Stimulated activated CD4-positive, alpha-beta T cell treated with anti-CD3 and anti-CD28 coated beads, Interleukin-4, amount 100 ng/mL, for 4 hours (primary cell): ENCODE measurements at regions not wholly inside any gene's neighbourhood (a gene's known extent, or its start where the extent isn't known, plus 50 kb on each side); places are given as distances from the start of the nearest gene placed in this dataset.

ENCODE experiments used
- DNase-seq, 2 experiments: peaks; one replicate each; pipeline ENCODE4 v3.0.0-alpha.2; 2020

DNA sequence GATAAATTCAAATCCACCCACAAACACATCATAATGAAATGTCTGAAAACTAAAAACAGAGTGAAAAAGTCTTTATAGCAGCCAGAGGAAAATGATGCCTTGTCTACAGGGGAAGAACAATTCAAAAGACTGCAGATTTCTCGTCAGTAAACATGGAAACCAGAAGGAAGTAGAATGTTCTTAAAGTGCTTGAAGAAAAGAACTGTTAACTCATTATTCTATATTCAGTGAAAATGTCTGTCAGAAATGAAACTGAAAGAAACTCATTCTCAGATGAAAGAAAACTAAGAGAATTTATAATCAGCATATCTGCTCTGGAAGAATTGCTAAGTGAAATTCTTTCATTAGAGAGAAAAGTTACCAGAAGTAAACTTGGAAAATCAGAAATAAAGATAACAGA lies 416.1 kb downstream of the TBC1D32 start:
- no peak for DNase-seq

DNA sequence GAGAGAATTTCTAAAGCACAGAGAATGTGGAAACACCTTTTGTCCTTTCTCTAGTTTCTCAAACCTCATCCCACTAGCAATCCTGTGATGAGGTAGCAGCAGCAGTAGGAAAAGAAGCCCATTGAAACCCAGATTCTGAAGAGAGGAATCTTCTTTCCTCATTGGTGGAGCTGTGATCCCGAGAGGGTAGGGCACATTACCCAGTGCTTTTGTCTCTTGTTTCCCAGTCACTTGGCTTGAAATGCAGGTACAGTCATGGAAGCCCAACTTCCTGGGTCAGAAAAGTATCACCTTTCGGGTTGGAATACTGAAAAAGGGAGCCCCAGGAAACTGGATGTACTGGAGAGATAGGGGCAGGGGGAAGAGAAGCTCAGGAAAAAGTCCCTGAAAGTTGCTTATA lies 417.4 kb downstream of the TBC1D32 start:
- no peak for DNase-seq

DNA sequence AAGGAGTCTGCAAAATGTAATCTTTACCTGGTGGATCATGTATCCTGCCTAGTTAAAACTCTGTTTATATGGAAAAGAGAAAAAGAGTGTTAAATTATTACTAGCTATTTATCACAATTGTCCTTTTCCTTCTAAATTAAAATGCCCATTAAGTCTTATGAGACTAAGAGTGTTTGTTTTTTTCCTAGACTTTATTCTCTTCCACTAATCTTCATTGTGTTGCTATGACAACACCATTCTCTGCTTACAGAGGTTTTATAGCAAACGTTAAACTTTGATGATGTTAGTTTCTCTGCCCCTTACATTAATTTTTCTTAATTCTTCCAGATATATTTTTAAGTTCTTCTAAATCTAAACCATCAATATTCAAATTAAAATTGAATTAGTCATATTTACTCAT lies 420.8 kb downstream of the TBC1D32 start:
- no peak for DNase-seq

DNA sequence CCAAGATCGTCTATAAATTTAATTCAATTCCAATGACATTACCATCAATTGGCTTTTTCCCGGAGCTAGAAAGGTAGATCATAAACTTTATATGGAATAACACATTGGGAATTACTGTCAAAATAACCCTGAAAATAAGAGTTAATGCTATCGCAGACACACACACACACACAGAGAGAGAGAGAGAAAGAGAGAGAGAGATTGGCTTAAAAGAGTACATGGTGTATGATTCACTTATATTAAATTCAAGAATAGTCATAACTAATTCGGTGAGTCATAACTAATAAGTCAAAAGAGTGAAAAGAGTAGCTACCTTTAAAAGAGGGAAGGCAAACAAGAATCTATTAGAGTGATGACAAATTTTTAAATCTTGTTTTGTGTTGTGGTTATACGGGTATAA lies 425.5 kb downstream of the TBC1D32 start:
- no peak for DNase-seq

DNA sequence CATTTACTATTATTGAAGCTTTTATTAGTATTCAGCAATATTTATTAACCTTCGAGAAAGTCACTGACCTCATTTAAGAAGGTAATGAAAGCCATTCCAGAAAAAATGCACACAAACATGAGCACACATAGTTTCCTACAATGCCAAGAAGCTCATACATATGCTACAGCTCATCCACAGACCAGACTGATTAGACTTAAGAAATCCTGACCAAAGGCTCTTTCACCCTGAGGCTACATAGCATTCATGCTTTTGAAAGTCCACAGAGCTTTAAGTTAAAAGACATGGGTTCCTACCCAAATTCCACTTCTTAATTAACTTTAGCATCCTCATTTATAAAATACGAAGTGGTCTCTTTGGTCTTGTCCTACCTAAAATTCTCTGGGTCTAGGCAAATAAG lies 430.4 kb downstream of the TBC1D32 start:
- no peak for DNase-seq

DNA sequence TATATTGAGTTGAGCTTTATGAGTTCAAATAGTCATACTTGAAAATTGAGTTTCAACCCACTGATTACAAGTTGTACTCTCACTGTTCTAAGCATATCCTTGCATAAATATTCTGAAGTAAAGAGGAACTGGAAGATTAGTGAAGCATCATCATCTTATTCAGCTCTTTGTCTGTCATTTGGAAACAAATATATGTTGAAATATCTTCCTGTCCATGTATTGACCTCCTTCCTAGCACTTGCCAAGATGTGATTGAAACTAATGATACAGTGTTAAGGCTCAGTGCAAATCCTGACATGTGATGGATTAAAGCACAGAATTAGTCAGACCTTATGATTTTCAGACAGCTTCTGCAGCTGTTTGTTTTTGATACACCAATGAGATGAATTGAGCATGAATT lies 434.3 kb downstream of the TBC1D32 start:
- DNase-seq: no peak

DNA sequence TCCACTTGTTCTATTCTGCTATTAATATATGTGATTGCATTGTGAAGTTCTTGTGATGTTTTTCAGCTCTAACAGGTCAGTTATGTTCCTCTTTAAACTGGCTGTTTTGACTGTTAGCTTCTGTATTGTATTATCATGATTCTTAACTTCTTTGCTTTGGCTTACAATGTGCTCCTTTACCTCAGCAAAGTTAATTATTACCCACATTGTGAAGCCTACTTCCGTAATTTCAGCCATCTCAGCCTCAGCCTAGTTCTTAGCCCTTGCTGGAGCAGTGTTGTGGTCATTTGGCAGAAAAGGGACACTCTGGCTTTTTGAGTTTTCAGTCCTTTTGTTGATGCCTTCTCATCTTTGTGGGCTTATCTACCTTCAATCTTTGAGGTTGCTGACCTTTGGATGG lies 440.2 kb downstream of the TBC1D32 start:
- no peak for DNase-seq

DNA sequence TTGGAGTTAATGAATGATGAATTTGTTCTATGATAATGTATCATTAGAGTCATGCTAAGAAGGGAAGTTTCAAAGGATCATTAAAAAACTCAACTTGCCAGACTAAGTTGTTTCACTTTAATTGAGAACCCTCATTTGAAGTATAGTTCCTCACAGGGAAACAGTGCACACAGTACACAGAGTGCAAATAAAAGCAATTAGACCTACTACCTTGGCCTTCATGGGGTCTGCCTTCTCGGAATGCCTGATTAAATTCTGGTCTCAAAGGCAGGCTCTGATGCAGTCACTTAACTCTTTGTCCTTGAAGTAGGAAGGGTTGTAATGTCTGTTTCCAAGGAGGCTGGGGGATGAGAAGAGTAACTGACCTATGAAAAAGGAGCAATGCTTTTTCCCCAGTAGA lies 457.3 kb downstream of the TBC1D32 start:
- no peak for DNase-seq

DNA sequence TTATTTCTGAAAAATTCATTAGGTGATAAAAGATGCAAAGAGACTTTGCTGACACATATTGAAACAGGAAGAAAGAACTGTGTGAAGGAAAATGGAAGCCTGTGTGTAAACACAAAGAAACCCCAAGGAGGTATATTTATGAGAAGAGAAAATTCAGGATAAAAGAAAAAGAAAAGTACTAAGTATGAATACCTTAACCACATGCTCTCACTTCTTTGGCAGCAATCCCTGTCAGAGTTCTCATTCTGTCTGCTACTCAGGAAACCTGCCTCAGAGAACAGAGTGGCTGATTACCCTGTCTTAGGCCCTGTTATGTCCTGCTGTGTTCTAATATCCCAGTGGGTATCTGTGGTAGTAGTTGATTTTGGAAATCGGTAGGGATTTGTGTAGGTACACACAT lies 457.9 kb downstream of the TBC1D32 start:
- DNase-seq: no peak

DNA sequence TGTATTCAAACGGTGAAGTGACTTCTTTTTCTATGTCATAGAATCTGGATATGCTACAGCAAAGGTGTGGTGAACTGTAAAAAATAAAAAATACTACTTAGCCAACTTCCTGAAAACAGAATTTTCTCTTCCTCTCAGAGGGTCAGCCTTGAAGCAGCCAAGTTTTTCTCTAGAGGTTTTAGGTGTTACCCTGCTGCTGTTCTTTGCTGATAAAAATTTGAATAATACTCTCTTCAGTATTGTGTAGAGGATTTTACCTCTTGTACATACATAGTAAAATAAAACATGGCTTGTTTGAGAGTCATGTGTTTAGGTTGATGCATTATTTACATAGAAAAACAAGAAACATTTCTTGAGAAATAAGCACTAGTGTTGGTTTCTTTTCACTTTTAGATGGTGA lies 458.4 kb downstream of the TBC1D32 start:
- no peak for DNase-seq

DNA sequence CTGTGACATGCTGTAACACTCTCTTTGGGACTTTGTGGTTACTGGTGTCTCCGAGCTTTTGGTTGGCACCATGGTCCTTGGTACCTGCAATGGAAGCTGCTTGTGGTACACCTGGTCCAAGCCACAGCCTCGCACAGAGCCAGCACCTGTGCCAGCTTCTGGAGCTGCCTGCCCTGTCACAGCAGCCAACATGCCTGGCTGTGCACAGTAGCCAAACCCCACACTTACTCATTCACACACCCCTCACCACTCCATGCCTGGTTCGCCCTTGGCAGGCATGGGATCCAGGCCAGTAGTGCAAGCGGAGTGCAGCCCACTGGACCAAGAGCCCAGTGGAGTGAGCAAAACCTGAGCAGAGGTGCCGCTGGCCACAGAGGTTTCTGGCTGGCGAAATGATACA lies 459.9 kb downstream of the TBC1D32 start:
- no peak for DNase-seq

DNA sequence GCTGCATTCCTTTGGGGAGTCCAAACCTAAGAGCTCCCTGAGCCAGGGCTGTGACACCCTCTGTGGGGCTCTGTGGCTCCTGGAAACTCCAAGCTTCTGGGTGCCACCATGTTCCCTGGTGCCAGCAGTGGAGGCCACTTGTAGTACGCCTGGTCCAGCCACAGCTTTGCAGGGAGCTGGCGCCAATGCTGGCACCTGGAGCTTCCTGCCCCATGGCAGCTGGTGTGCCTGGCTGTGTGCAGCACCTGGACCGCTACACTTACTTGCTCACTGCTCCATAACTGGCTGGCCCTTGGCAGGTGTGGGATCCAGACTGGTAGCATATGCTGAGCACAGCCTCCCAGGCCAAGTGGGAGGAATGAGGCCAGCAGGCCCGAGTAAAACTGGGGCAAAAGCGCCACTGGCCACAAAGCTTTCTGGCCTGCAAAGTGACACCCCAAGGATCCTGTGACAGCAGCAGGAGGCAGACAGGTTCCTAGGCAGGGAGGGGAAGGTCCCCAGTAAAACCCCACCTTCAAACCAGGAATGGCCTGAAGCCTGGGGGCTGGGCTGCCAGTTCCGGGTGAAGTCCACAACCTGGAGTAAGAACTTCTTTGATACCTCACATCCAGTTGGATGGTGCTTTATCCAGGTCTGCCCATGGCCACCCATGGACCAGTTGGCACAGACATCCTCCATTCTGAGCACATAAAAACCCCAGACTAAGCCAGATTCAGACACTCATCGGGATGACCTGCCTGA lies 461.0 kb downstream of the TBC1D32 start:
- no peak for DNase-seq

DNA sequence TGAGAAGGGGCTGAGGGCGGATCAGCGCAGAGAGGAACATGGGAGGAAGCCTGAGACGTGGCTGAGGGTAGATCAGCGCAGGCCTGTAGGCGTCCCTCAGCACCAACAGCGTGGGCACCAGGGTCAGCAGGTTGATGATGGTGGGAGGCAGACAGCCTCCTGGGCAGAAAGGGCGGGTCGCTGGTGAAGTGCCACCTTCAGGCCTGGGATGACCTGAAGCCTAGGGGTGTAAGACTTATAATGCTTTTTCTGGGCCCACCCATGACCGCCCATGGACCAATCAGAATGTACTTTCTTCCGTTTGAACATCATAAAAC lies 462.1 kb downstream of the TBC1D32 start:
- DNase-seq: no peak

DNA sequence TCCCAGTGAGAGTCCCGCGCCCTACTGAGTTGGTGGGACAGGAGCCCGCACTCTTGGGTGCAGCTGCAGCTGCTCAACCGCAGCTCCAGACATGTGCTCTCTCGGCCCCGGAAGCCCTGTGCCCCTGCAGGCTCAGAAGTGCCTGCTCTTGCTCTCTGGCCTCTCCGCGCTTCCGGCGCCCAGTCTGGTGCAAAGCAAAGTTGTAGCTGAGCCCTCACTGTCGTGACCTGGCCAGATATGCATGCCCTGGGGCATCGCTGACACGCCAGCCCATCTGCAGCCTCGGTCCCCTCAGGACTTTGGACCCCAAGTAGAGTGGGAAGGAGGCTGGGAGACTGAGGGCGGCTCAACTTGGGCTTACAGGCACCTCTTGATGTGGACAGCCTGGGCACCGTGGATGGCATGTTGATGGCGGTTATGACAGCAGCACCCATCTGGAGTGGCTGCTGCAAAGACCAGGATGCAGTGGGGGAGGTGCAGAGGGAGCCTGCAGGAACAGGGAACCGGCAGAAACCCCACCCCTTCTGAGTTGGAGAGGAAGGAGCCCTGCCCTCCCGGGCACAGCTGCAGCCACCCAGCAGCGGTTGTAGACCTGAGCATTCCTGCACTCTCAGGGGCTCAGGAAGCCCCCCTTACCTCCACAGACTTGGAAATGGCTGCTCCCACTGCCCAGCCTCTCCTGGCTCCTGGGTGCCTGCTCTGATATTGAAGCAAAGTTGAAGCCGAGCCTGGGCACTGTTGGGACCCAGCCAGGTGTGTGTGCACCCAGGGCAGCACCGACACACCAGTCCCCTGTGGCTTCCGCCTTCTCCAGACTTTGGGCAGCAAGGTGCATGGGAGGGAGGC lies 462.6 kb downstream of the TBC1D32 start:
- no peak for DNase-seq

DNA sequence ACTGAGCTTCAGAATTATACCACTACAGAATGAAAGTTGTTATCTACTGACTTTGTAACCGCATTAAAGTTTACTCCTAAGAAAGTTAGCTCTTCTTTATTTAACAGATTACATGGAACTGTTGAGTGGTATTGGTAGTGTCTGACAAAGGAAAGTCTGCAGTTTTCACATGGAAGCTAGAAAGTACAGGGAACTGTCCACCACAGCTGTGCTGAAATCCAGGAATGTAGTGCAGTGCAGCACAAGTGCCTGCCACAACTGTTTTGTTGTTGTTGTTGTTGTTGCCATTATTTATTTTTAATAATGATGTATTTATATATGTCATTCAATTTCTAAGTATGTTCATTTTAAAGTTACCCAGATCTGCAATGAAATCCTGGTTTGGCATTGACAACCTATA lies 464.9 kb downstream of the TBC1D32 start:
- DNase-seq: no peak

DNA sequence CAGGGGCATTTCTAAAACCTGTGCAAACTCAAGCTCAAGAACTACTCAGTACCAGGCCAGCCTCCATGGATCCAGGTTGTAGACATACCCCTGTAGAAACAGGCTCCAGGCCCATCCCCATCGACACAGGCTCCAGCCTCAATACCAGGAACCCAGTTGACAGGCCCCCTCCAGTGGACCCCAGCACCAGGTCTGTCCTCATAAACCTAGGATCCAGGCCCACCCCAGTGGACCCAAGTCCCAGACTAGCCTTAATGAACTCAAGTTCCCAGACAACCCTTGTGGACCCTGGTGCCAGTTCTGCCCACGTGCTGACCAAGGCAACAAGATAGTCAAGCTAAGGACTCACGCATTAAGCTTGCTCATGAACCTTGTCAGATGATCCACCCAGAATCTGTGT lies 476.9 kb downstream of the TBC1D32 start:
- no peak for DNase-seq

DNA sequence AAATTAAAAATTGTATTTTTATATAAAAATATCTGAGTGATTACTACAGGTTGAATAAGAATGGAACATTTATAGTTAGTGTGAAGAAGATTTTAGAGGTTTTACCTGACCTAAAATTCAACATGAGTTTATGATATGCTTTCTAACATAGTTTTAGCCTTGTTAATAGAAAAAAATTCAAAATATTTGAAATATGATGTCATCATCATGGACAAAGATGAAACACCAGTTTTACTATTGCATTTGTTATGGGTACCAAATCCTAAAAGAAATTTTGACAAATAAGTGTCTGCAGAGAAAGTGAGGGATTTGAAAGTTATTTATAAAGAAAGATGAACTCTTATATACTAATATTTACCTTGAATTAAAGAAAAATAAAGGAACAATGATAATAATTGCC lies 479.7 kb downstream of the TBC1D32 start:
- DNase-seq: no peak

DNA sequence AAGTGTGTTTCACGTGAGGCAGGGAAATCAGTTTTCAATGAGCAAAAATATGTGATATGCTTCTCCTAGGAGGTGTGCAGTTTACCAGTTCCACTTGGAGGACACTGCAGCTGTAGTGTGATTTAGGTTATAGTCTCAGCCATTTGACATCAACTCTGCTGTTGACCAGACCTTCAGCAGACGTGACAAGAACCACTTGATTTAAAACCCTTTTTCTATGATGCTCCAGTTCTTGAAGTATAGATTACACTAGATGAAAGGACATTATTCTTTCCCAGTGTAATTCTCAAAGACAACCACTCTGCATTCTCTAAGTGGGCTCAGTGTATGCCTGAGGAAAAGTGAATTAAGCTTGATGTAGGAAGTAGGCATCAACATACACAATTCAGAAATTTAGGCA lies 480.8 kb downstream of the TBC1D32 start:
- DNase-seq: no peak

DNA sequence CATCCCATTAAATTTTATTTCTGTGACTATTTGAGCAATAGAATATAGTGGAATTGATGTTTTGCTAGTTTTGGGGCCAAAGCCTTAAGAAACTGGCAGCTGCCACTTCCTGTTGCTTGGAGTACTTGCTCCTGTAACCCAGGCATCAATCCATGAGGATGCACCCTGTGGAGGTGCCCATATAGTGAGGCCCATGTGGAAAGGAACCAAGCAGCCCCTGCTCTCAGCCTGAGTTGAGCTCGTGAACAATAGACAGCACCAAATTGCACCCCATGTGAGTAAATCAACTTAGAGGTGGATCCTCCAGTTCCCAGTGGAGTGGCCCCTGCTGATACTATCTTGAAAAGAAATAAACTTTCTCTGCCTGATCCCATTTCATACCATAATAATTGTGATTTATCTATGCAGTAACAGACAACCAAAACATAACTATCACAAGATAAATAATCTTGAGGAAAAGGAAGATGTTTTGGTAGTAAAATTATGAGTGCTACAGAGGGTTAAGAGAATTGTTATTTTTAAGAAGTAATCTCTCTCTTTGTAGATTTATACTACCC lies 481.9 kb downstream of the TBC1D32 start:
- no peak for DNase-seq

DNA sequence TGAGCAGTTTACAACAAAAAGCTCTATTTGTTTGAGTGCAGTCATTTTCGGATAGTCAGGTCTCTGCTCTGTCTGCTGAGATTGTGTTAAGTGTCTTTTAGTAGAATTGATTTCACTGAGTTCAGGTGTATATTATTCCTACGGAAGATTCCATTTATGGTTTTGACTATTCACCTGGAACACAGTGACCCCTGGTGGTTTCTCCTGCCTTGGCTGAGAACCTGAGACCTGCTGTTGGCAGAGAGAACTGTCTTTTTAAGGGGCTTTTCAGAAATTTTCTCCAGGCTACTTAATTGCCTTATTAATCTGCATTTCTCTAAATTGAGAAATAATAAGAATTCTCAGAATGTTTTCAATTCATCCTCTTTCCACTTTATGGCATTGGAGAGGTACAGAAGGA lies 508.0 kb downstream of the TBC1D32 start:
- DNase-seq: no peak

DNA sequence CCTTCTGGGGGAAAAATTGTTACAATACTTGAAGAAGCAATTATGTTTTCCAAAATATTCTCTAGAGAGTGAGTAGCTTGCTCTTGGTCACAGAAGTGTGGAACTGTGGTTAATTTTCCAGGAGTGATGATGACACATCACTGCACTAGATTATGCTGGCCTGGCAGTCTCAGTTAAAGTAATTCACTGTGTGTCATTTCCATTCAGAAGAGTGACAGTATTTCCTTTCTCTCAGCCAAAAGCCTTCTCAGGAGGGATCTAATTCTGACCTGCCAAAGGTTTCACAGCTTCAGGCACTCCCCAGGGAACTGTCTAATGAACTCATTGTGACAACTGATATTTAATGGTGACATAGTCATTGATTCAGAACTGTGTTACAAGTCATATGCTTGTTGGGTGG lies 517.5 kb downstream of the TBC1D32 start:
- no peak for DNase-seq

DNA sequence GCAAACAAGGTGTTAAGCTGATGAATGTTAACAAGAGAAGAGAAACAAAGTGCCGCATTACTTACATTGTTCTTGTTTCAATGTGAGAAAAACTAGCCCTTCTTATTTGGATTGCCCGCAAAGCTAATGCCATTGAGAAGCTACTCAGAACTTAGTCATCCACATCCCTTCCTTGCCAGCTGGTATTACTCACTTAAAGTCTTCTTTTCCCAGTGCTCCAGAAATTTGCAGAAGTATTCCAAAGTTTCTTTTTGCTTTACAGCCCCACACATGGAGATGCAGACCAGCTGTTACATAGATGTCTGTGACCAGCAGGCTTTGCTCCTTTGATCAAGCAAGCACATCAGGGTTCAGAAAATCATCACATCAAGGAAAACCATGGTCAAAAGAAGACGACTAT lies 529.0 kb downstream of the TBC1D32 start:
- DNase-seq: no peak

DNA sequence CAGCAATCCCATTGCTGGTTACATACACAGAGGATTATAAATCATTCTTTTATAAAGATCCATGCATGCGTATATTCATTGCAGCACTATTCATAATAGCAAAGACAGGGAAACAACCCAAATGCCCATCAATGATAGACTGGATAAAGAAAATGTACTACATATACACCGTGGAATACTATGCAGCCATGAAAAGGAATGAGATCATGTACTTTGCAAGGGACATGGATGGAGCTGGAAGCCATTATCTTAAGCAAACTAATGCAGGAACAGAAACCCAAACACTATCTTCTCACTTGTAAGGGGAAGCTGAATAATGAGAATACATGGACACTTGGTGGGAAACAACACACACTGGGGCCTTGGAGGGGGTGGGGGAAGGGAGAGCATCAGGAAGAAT lies 529.7 kb downstream of the TBC1D32 start:
- DNase-seq: no peak

DNA sequence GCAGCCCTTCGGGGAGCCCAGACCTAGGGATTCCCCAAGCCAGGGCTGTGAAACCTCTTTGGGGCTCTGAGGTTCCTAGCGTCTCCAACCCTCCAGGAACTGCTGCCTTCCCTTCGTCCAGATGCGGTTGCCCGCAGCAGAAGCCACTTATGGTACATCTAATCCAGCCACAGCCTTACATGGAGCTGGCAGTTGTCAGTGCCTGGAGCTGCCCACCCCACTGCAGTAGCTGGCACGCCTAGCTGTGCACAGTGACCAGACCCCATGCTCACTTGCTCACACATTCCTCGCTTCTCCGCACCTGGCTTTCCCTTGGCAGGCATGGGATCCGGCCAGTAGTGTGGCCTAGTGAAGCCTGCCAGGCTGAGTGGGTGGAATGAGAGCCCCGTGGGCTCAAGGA lies 547.6 kb downstream of the TBC1D32 start:
- no peak for DNase-seq

DNA sequence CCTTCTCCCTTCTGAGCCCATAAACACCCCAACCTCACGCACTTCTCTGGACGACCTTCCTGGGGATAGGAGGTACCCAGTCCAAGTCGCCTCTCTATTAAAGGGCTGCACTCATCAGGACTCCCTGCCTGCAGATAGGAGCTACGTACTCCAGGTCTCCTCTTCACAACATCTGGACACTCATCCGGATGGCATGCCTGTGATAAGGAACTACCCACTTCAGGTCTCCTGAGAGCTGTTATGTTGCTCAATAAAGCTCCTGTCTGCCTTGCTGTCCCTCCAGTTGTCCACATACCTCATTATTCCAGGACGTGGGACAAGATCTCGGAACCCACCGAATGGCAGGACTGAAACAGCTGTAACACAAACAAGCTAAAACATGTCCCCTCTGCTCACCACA lies 548.0 kb downstream of the TBC1D32 start:
- no peak for DNase-seq
